BE2C (cell line): ENCODE measurements at regions not wholly inside any gene's neighbourhood (a gene's known extent, or its start where the extent isn't known, plus 50 kb on each side); places are given as distances from the start of the nearest gene placed in this dataset.

Experiments used
- DNase-seq: peaks from one replicate; pipeline ENCODE4 v3.0.0-alpha.2; 2020
- H3K27me3 ChIP-seq: fragments of 250-450 bp; sonication (Bioruptor Pico); 2 replicates; pipeline ENCODE4 v1.5.1; 2020; ENCODE audit warnings: mild to moderate bottlenecking
- H3K36me3 ChIP-seq: fragments of 250-450 bp; sonication (Bioruptor Pico); 2 replicates; pipeline ENCODE4 v1.5.1; 2020; ENCODE audit warnings: mild to moderate bottlenecking
- H3K4me1 ChIP-seq: fragments of 250-450 bp; sonication (Bioruptor Pico); 2 replicates; pipeline ENCODE4 v1.5.1; 2020
- H3K4me3 ChIP-seq: 2 replicates; pipeline ENCODE4 v1.5.1; 2011; ENCODE audit warnings: low read depth, low read length
- H3K9me3 ChIP-seq: fragments of 250-450 bp; sonication (Bioruptor Pico); 2 replicates; pipeline ENCODE4 v1.5.1; 2020
- CTCF ChIP-seq: IDR thresholded peaks from 2 replicates; pipeline ENCODE4 v1.5.1; 2012; ENCODE audit warnings: mild to moderate bottlenecking, low read depth, low read length

- Histone ChIP-seq H3K4me1 (no peaks in the 10 kb centered on the region), H3K4me3 (no peak overlapping the region), H3K36me3 (no peaks in the 10 kb centered on the region), H3K9me3 (no peaks in the 10 kb centered on the region), H3K27me3 (no peaks in the 10 kb centered on the region)
- no peak for DNase-seq
- TF ChIP-seq CTCF: no peak
These were observed 110.2 kb upstream of the FGF10 start for GRCh38 chr5:44499381-44499780.

- no peak for TF ChIP-seq CTCF
- H3K4me3 ChIP-seq: no peak overlapping the region
These were observed 108.4 kb upstream of the FGF10 start for GRCh38 chr5:44497606-44498005.

GRCh38 chr5:44495280-44495679 lies 106.1 kb upstream of the FGF10 start:
- Histone ChIP-seq H3K9me3 (no peaks in the 10 kb centered on the region), H3K4me1 (no peaks in the 10 kb centered on the region), H3K27me3 (no peaks in the 10 kb centered on the region), H3K4me3 (no peak overlapping the region), H3K36me3 (no peaks in the 10 kb centered on the region)
- no peak for DNase-seq
- no peak; the same call in 1 of the 2 replicates for TF ChIP-seq CTCF

More at GRCh38 chr5:44497606-44498005, 108.4 kb upstream of the FGF10 start:
- no peaks in the 10 kb centered on the region for H3K36me3 ChIP-seq
- no peaks in the 10 kb centered on the region for H3K27me3 ChIP-seq
- no peaks in the 10 kb centered on the region for H3K9me3 ChIP-seq
- no peaks in the 10 kb centered on the region for H3K4me1 ChIP-seq
- no peak for DNase-seq

- TF ChIP-seq CTCF: no peak
- no peaks in the 10 kb centered on the region for H3K36me3 ChIP-seq
- no peaks in the 10 kb centered on the region for H3K4me1 ChIP-seq
- H3K9me3 ChIP-seq: no peaks in the 10 kb centered on the region
- H3K4me3 ChIP-seq: no peak overlapping the region
- no peaks in the 10 kb centered on the region for H3K27me3 ChIP-seq
- DNase-seq: no peak
These were observed 100.5 kb upstream of the FGF10 start for GRCh38 chr5:44489759-44490158.

- H3K9me3 ChIP-seq: no peaks in the 10 kb centered on the region
- no peaks in the 10 kb centered on the region for H3K27me3 ChIP-seq
- no peaks in the 10 kb centered on the region for H3K4me1 ChIP-seq
- no peak for TF ChIP-seq CTCF
- no peaks in the 10 kb centered on the region for H3K36me3 ChIP-seq
- no peak for DNase-seq
- H3K4me3 ChIP-seq: no peak overlapping the region
These were observed 97.4 kb upstream of the FGF10 start for GRCh38 chr5:44486591-44486990.

GRCh38 chr5:44454002-44454401 lies 64.8 kb upstream of the FGF10 start:
- Histone ChIP-seq H3K9me3 (no peaks in the 10 kb centered on the region), H3K36me3 (no peaks in the 10 kb centered on the region), H3K4me3 (no peak overlapping the region), H3K4me1 (no peaks in the 10 kb centered on the region), H3K27me3 (no peaks in the 10 kb centered on the region; the same call in 1 of the 2 replicates)
- no peak for TF ChIP-seq CTCF
- DNase-seq: no peak
